IPS DF 6.9 (cell line): ENCODE measurements at regions not wholly inside any gene's neighbourhood (a gene's known extent, or its start where the extent isn't known, plus 50 kb on each side); places are given as distances from the start of the nearest gene placed in this dataset.
A peak's percentile ranks its signal among the peaks of the same experiment; 100 is the strongest.

ENCODE experiments used
- DNase-seq: peaks from one replicate; pipeline ENCODE4 v3.0.0-alpha.2; 2013; ENCODE audit warnings: low read depth, low spot score
- H3K27ac ChIP-seq: one replicate; pipeline ENCODE4 v1.5.1; 2013; ENCODE audit warnings: low read length, control low read depth
- H3K27me3 ChIP-seq: 2 replicates; pipeline ENCODE4 v1.6.1; 2013; ENCODE audit warnings: mild to moderate bottlenecking, low read length; ENCODE audit not compliant: control insufficient read depth, insufficient read depth
- H3K36me3 ChIP-seq: 2 replicates; pipeline ENCODE4 v1.6.1; 2013; ENCODE audit warnings: low read length; ENCODE audit not compliant: control insufficient read depth, insufficient read depth
- H3K4me1 ChIP-seq: 2 replicates; pipeline ENCODE4 v1.6.1; 2013; ENCODE audit warnings: low read length; ENCODE audit not compliant: control insufficient read depth, insufficient read depth
- H3K4me3 ChIP-seq: 2 replicates; pipeline ENCODE4 v1.5.1; 2013; ENCODE audit warnings: mild to moderate bottlenecking, low read length
- H3K9me3 ChIP-seq: 2 replicates; pipeline ENCODE4 v1.6.1; 2013; ENCODE audit warnings: low read length, inconsistent platforms; ENCODE audit not compliant: control insufficient read depth, insufficient read depth
- WGBS: extraction: QIAGEN DNeasy Blood & Tissue Kit; methylation state at CpG from one replicate; pipeline ENCODE4 v1.1.7; 2013; ENCODE audit warnings: mixed read lengths, missing lambda C conversion rate; ENCODE audit not compliant: insufficient read length, insufficient coverage; 5-methylcytosine and 5-hydroxymethylcytosine counted together

GRCh38 chr3:117977504-117978228 lies 1057.0 kb downstream of the IGSF11 start:
- H3K27ac ChIP-seq = no peak overlapping the region
- 100% methylated on average over 1 of the region's 3 CpGs for WGBS
- H3K9me3 ChIP-seq = no peaks in the 10 kb centered on the region
- H3K4me1 ChIP-seq = no peaks in the 10 kb centered on the region
- DNase-seq = no peak
- no peaks in the 10 kb centered on the region for H3K36me3 ChIP-seq
- H3K27me3 ChIP-seq = no peaks in the 10 kb centered on the region
- H3K4me3 ChIP-seq = no peak overlapping the region

- WGBS = no CpG with 5 or more reads among the region's 4 CpGs
- no peaks in the 10 kb centered on the region for H3K4me1 ChIP-seq
- no peaks in the 10 kb centered on the region for H3K27me3 ChIP-seq
- no peak overlapping the region for H3K27ac ChIP-seq
- no peaks in the 10 kb centered on the region for H3K36me3 ChIP-seq
- H3K4me3 ChIP-seq = no peak overlapping the region
- H3K9me3 ChIP-seq = no peaks in the 10 kb centered on the region
- DNase-seq = no peak
These were observed 1055.2 kb downstream of the IGSF11 start for GRCh38 chr3:117979466-117979865.

- no peak overlapping the region for H3K27ac ChIP-seq
- H3K4me1 ChIP-seq = no peaks in the 10 kb centered on the region
- WGBS = no CpG with 5 or more reads among the region's 4 CpGs
- no peaks in the 10 kb centered on the region for H3K9me3 ChIP-seq
- no peak overlapping the region for H3K4me3 ChIP-seq
- H3K27me3 ChIP-seq = no peaks in the 10 kb centered on the region
- no peaks in the 10 kb centered on the region for H3K36me3 ChIP-seq
- no peak for DNase-seq
These were observed 1047.4 kb downstream of the IGSF11 start for GRCh38 chr3:117987256-117987655.

- no peak overlapping the region for H3K27ac ChIP-seq
These were observed 1044.7 kb downstream of the IGSF11 start for GRCh38 chr3:117989982-117990381.

GRCh38 chr3:117990627-117991026 lies 1044.0 kb downstream of the IGSF11 start:
- Histone ChIP-seq H3K27me3 (peaks cover under 1% of the 10 kb centered on the region; the same call in 1 of the 2 replicates), H3K27ac (no peak overlapping the region), H3K4me3 (no peak overlapping the region), H3K4me1 (no peaks in the 10 kb centered on the region), H3K9me3 (no peaks in the 10 kb centered on the region), H3K36me3 (no peaks in the 10 kb centered on the region)
- no peak for DNase-seq
- WGBS = no CpG with 5 or more reads among the region's 1 CpG

More at GRCh38 chr3:117989982-117990381, 1044.7 kb downstream of the IGSF11 start:
- no CpG with 5 or more reads among the region's 1 CpG for whole genome bisulfite sequencing
- DNase-seq = no peak
- Histone ChIP-seq H3K36me3 (no peaks in the 10 kb centered on the region), H3K4me3 (no peak overlapping the region), H3K9me3 (no peaks in the 10 kb centered on the region), H3K4me1 (no peaks in the 10 kb centered on the region), H3K27me3 (no peaks in the 10 kb centered on the region)

GRCh38 chr3:117995842-117996437 lies 1038.7 kb downstream of the IGSF11 start:
- no CpG with 5 or more reads among the region's 9 CpGs for WGBS
- Histone ChIP-seq H3K4me3 (no peak overlapping the region; the same call in 1 of the 2 replicates), H3K27ac (no peak overlapping the region), H3K9me3 (no peaks in the 10 kb centered on the region), H3K4me1 (no peaks in the 10 kb centered on the region), H3K27me3 (peaks cover 4% of the 10 kb centered on the region), H3K36me3 (no peaks in the 10 kb centered on the region)
- no peak for DNase-seq

GRCh38 chr3:117997201-117998049 lies 1037.2 kb downstream of the IGSF11 start:
- H3K27me3 ChIP-seq = peaks cover 4% of the 10 kb centered on the region
- DNase-seq = peak; percentile 75
- no peaks in the 10 kb centered on the region for H3K36me3 ChIP-seq
- H3K27ac ChIP-seq = no peak overlapping the region
- WGBS = no CpG with 5 or more reads among the region's 48 CpGs
- H3K4me3 ChIP-seq = peak overlapping the region; percentile 41; the same call in 1 of the 2 replicates
- H3K4me1 ChIP-seq = no peaks in the 10 kb centered on the region; the same call in 1 of the 2 replicates
- no peaks in the 10 kb centered on the region for H3K9me3 ChIP-seq

GRCh38 chr3:117998071-117998470 lies 1036.6 kb downstream of the IGSF11 start:
- Histone ChIP-seq H3K36me3 (no peaks in the 10 kb centered on the region), H3K4me1 (no peaks in the 10 kb centered on the region; the same call in 1 of the 2 replicates), H3K27ac (no peak overlapping the region), H3K4me3 (no peak overlapping the region), H3K9me3 (no peaks in the 10 kb centered on the region), H3K27me3 (peaks cover 4% of the 10 kb centered on the region)
- WGBS = no CpG with 5 or more reads among the region's 4 CpGs
- DNase-seq = no peak

GRCh38 chr3:118000219-118000618 lies 1034.4 kb downstream of the IGSF11 start:
- no CpG with 5 or more reads among the region's 2 CpGs for WGBS
- H3K4me1 ChIP-seq = no peaks in the 10 kb centered on the region; the same call in 1 of the 2 replicates
- peaks cover 4% of the 10 kb centered on the region for H3K27me3 ChIP-seq
- no peaks in the 10 kb centered on the region for H3K9me3 ChIP-seq
- H3K4me3 ChIP-seq = no peak overlapping the region
- no peaks in the 10 kb centered on the region for H3K36me3 ChIP-seq
- H3K27ac ChIP-seq = no peak overlapping the region
- DNase-seq = no peak

GRCh38 chr3:118001380-118001779 lies 1033.3 kb downstream of the IGSF11 start:
- H3K4me1 ChIP-seq = no peaks in the 10 kb centered on the region; the same call in 1 of the 2 replicates
- DNase-seq = no peak
- no peaks in the 10 kb centered on the region for H3K27me3 ChIP-seq
- H3K36me3 ChIP-seq = no peaks in the 10 kb centered on the region
- H3K9me3 ChIP-seq = no peaks in the 10 kb centered on the region
- no peak overlapping the region for H3K4me3 ChIP-seq
- H3K27ac ChIP-seq = no peak overlapping the region
- WGBS = no CpG with 5 or more reads among the region's 2 CpGs
